ENCODE measurements at regions not wholly inside any gene's neighbourhood (a gene's known extent, or its start where the extent isn't known, plus 50 kb on each side); places are given as distances from the start of the nearest gene placed in this dataset.

- TF ChIP-seq CTCF (conservative IDR thresholded peaks at IDR 0.05 in 1 of 2, IDR thresholded peaks at IDR 0.05 in 1 of 2; ENCODE audit: low read depth in 1 of 2, low read length in 2 of 2) (no peak), EZH2 (IDR thresholded peaks at IDR 0.05; ENCODE audit: low read length, missing control alignments) (no peak)
These were observed 83.1 kb upstream of the DAB1 start for GRCh38 chr1:57506941-57507340.
